Activated naive CD4-positive, alpha-beta T cell treated with anti-CD3 and anti-CD28 coated beads, Interleukin-2, amount 50 U/mL, for 16 hours (primary cell): ENCODE measurements at regions not wholly inside any gene's neighbourhood (a gene's known extent, or its start where the extent isn't known, plus 50 kb on each side); places are given as distances from the start of the nearest gene placed in this dataset.

ENCODE experiments used
- DNase-seq: peaks from one replicate; pipeline ENCODE4 v3.0.0-alpha.2; 2020

DNA sequence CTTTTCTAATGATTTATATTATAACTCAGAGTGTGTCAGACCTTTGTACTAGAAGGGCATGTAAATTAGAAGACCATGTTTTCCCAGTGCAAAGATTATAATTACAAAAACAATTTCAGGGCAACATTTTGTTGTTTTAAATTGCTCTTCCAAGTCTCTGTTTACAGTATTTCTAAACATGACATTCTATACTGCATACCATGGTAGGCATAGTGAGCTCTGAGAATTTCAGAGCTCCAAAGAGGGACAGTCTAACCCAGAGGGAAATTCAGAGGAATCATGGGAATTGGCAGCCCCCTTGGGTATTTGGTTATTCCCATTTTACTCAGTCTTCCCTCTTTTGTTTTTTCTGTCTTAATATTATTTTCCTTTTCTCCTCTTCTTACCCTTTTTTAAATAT is 361.5 kb upstream of the SEMA6D start:
- no peak for DNase-seq

DNA sequence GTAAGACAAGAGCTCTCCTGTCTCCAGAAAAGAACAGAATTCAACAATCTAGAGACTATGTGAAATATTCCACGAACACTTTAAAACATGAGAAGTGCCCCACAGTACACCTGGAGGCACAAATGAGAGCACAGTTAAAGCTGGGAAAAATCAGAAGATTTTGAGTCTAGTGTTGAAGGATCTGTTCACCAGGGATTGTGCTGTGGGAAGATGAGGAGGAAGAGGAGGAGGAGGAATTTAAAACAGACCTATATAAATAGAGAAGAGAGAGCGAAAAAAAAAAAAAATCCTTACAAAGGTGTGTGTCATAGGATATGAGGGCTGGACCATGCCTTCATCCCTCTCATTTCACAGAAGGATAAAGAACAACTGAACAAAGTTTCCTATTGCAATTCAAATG is 361.0 kb upstream of the SEMA6D start:
- DNase-seq = no peak

DNA sequence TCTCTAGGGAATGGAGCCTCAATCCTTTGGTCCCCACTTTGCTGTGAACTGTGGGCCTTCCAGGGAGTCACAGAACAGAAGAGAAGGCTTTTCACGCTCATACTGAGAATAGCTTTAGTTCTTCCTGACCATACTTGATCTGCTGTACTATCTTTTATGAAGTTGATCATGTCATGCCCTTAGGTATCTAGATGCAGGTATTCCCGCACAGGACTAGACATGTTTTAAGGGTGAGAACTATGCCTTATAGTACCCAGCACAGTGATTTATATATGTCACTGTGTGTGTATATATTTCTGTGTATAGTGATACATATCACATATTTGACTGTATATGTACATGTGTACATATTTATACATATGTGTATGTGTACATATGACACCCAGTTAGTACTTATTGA is 358.4 kb upstream of the SEMA6D start:
- DNase-seq = no peak

DNA sequence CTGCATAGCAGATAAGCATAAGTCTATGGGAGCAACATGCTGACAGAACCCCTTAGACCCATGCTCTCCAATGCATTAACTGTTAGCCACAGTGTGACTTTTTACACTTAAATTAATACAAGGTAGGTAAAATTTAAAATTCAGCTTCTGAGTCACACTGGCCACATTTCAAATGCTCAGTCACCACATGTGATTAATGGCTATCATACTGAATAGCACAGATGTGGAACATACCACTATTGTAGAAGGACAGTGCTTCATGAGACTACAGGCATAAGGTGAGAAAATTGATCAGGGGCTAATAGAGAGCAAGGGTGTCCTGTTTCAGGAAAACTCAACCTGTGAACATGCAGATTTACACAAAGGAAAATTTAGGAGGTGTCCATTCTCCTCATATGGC is 357.0 kb upstream of the SEMA6D start:
- DNase-seq = no peak

DNA sequence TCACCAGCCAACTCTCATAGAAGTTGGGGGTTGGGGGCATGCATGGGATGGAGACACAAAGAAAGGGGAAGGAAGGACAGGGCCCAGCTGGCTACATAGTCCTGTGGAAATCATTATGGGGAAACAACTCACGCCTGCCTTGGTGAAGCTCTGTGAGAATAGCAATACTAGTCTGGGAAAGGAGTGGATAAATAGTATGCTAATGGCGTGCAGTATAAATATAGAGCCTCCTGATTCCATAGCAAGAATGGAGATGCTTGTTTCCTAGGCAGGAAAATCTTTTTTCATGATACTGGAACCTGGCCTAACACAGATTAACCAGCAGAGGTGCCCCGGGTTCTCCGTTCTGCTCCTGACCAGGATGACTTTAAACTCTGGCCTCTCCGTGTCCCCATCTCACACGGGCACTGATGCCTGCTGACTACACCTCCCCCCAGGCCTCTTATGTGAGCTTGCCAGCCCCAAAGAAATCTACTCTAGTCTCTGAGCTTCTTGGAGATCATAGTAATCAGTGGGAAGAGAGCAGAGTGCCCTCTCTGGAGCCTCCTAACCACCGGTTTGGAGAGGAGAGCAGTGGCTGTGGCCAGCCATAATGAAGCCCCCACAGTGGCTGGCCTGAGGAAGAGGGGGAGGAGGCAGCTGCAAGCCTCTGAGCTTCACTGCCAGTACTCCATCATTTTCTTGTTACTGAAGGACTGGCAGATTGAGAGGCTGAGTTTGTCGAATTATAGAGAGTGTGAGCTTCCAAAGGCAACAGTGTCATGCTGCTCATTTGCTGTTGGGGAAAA is 355.0 kb upstream of the SEMA6D start:
- no peak for DNase-seq

DNA sequence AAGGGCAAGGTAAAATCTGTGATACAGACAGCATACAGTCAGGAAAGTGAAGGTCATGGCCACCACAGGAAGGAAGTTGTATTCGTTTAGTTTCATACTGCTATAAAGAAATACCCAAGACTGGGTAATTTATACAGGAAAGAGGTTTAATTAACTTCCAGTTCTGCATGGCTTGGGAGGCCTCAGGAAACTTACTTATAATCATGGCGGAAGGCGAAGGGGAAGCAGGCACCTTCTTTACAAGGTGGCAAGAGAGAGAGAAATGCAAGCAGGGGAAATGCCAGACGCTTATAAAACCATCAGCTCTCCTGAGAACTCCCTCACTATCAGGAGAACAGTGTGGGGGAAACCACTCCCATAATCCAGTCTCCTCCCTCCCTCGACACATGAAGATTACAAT is 353.7 kb upstream of the SEMA6D start:
- DNase-seq = no peak

DNA sequence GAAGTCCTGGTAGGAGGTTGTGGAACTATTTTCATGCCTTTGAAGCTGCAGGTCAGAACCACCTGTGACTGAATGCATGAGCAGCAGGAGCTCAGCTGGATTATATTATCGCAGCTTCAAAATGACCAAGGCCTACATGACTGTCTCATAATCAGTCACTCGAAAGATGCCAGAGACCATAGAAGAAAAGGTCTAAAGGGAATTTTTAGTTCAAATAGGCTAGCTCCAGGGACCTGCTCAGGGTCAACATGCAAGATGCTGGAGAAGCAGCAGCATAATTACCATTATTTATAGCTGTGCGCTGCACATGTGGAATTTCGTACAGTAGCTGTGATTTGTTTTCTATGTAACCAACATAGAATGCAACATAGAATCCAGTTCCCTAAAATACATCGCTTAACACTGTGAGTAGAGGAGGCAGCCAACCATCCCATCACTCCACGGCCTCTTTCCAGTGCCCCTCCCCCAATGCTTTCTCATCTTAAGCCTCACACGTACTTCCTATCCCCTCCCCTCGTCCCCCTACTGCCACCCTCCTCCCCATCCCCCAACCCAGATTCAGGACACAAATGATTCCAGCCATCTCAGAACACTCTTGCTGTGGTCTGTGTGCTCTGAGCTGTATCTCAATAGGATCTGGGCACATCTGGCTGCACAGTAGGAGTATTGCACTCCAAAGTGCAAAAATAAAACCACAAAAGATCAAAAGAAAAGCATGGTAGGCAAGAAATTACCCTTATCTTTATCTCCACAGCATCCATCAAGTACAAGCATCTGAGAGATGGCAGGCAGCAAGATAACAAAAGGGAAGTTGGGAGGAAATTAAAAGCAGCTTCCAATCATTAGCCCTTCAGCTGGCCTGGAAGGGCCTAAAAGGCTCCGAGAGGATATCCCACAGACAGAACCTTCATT is 352.8 kb upstream of the SEMA6D start:
- DNase-seq = no peak

DNA sequence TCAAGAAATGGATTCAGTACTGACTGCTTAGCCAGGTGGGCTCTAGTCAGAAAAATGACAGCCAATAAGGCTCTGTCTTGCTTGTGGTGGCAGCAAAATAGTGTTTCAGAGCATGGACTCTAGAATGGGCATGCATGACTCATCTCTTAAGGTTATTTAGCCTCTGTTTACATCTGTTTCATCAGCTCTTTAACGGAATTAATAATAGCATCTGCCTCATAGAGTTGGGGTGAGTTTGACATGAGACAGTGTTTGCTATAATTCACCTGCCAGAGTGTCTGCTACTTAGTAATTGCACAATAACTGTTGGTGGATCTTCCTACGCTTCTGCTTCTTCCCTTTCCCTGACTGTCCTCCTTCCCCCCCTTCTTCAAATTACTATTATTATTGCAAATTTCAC is 350.4 kb upstream of the SEMA6D start:
- DNase-seq = no peak

DNA sequence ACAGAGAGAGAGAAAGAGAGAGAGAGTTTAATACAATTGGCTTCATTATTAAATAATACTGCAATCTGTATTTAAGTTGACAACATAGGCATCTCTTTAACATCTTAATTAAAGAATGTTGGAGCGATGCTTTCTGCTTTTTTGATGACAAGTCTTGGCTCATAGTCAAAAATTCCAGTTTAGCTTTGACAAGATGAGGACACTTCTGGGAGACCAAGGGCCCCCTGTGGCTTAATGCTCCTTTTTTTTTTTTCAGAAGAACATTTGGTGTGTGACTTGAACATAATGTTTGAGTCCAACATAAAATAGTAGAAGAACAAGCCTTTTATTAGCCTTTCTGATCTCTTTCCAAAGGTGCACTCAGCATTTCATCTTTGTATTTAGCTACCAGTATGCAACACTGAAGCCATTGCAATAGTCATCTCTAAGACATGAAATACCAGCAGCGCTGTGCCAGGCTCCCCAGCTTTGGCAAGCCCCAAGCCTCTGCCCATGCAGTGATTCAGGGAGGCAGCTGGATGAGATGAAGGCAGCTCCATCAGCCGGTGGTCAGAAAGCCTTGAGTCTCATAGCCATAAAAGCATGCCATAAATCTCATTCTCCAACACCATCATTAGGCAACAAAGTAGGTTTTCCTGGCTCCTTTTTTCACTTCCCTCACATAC is 349.4 kb upstream of the SEMA6D start:
- no peak for DNase-seq

DNA sequence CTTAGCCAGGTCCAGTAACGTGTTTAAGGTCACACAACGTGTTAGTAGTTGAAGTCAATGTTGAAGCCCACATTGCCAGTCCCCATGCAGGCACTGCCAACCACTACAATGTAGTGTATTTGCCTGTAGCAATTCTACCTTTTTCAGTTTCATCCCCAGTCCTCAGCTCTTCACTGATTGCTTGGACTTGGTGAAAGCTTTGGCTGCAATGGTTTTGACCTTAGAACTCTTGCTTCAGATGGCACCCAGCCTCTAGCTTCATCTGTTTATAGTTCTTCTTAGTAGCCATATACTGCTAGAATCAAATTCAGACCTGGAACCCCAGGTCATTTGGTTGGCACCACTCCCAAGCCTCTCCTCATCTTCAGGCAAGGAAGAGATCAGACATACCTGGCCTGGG is 345.4 kb upstream of the SEMA6D start:
- no peak for DNase-seq

DNA sequence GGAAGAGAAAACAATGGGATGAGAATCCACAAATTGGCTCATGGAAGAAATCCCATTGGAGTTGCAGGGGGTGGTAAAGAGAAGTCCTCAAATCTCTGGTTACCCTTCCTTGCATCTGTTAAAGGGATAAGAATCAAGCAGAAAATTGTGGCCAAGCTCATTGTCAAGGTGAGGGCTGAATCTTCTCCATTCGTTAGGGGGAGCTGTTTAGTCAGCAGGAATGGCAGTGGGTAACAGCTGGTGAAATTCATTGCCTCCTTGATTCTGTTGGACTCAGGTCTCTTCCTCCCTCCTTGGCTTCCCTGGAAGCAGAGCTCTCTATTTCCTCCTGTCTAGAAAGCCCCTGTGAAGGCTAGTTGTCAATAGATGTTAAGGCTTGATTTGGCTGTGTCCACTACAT is 343.1 kb upstream of the SEMA6D start:
- DNase-seq = no peak

DNA sequence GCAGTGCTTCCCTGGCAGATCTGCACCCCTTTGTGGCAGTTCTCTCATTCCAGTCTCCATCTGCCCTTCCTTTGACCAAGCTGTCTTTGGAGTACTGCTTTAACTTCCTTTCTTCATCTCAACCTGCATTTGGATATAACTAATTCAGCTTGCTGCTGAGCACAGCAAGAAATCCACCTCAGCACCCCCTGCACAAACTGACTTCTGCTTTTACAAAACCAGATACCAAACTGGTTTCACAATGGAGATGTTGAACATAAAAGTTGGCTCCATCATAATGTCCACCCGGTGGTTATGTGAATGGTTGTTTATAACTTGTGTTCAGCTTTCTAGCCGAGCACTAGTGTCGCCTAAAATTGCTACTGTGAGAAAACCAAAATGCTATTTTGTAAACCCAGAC is 341.1 kb upstream of the SEMA6D start:
- no peak for DNase-seq

DNA sequence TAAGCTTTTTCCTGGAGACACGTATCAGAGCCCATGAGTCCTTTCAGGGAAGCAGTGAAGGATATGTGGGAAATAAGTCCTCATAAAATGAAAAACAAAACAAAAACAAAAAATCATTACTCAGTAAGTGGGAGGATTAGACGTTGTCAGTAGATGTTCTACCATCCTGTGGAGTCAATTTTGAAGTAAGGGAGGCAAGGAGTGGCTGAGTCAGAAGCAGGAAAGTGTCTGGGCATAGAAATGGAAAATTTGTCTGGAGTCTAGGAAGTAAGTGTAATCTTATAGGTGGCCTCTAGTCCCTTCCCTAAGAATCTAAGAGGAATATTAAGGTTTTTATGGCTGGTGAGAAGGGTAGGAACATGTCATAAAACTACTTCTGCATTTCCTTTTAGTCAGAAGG is 339.8 kb upstream of the SEMA6D start:
- no peak for DNase-seq

DNA sequence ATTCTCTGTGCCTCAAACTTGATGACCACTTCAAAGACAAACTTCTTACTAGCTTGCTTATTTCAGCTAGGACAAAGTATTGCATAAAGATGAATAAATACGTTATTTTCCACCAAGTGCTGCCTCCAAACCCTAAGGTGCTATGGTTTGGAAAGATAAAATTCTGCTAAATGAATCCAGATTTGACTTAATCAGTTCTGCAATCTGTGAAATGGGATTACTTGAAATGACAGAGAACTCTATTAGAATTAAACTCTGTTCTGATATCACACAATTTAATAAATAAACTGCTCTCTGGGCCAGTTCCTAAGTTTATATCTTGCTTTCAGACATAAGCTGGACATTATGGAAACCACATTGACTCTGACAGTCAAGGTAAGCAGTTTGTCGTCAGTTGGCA is 338.8 kb upstream of the SEMA6D start:
- no peak for DNase-seq

DNA sequence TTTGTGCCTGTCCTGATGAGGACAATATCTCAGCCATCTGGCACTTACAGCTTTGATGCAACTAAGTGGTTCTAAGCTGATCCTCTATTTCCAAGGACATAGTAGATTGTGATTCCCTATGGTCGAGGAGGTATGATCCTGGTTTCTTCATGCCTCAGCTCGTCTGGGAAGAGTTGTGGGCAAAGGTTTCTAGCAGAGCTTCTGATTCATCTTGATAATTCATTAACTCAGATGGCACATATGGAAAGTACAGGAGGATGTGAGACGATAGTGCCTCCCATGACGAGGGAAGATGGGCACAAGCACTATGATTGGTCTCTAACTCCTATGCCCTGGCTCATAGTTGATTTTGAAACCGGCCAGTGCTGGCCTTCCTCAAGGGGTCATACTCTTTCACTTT is 334.2 kb upstream of the SEMA6D start:
- no peak for DNase-seq

DNA sequence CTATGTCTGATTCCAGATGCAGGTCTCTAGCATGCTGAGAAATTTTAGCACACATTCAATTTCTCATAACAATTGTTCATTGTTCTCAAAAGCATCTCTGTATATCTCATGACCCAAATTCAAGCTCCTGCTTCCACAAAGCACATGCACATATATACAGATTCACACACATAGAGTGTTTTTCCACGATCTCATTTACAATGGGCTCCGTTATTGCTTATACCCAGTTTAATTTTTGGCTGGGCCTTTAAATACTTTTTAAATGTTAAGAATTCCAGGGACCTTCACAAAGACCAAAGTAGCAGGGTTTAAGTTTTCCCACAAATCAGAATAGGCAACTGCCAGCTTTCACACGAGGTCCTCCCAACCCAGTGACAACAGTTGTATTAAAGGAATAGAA is 333.5 kb upstream of the SEMA6D start:
- DNase-seq = no peak

DNA sequence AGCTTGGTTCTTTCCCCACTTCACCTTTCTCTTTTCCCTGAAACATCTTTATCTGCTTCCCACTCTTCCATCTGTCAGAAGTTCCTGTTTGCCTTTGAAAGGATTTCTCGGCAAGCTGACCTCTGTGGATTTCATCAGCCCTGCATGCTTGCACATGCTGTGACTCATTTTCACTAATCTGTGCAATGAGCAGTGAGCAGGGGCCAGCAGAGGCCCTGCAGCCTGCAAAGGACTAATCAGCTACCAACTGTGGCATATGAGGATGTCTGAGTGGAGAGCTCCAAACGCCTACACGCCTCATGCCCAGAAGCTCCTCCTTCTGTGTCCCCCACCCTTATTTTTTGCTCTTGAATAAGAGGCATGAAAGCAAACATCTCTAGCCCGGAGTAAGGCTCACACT is 333.0 kb upstream of the SEMA6D start:
- no peak for DNase-seq

DNA sequence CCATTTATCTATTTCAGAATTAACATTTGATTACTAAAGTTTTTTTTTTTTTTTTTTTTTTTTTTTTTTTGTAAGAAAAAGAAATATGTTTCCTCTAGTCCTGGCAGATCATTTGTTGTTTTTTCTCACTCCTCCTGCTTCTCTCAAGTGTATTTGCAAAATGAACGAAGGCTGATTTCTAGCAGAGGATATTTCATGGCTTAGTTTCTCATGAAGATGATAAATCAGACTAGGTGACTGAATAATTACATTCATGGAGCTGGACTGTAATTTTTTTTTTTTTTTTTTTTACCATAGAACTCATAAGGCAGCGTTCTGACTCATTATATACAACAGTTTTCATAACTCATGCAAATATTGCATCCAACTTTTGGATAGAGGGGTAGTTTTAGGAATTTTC is 332.5 kb upstream of the SEMA6D start:
- DNase-seq = no peak

DNA sequence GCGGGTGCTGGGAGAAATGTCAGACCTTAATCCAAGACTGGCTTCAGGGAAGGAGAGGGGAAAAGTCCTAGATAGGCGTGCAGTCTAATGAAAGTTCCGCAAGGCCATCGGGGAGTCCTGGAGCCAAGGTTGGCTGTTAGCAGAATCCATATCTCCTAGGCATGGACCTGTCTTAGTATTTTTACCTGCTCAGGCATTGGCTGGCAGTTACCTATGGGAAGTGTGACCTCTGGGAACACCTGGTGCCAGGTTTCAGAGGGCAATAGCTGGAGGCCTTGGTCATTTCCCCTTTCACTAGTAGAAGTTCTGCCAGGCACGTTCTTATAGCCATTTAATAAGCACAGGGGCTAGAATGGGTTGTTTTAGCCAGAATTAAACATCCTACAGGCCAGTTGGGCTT is 330.8 kb upstream of the SEMA6D start:
- no peak for DNase-seq

DNA sequence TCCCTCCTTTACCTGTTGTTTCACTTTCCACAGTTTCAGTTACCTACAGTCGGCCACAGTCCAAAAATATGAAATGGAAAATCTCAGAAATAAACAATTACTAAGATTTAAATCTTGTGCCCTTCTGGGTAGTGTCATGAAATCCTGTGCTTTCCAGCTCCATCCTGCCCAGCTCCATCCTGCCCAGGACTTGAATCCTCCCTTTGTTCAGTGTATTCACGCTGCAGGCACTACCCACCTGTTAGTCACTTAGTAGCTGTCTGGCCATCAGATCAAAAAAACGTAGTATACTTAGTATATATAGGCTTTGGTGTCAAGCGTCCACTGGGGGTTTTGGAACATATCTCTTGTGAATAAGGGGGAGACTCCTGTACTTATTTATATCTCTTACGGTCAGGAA is 329.0 kb upstream of the SEMA6D start:
- no peak for DNase-seq

DNA sequence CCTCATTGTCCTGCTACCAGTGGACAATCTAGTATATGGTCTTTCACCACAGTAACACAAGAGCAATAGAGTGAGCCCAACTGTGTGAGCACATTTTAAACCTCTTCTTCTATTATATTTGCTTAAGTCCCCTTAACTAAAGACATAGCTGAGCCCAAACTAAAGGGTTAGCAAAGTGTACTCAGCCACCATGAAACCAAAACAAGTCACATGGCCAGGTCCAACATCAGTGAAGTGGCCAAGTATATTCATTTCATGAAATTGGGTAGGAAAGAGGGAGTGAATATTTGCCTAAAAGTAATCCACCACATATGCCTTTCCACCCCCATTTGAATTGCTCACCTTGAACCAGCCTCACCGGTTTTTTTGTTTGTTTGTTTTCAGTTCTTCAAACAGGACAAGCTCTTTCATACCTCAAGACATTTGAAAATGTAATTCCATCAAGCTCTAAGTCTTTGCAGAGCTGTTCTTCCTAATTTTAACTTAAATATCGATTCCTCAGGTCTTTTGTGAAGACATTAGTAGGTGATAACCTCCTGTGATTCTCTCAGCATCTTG is 327.0 kb upstream of the SEMA6D start:
- DNase-seq = no peak

DNA sequence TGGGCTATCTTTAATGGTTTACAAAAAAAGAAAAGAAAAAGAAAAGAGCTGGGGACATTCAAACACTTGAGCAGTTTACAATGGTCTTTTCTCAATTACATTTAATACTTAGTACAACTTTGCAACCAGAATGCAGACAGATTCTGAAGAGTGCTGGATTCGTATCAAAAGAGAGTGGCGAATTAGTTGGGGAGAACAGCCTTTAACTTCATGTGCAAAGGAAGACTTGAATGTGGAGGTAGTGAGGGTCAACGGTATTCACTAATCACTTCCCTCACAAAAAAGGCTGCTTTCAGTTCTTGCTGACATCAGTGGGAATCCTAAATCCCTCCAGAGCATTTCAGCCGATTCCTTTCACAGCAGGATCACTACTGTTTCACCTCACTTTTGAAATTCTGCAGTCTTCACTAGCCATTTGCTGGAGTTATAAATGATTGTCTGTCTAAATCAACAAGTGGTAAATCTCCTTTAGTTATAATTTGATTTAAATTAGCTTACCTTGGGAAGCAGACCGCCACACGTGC is 323.0 kb upstream of the SEMA6D start:
- no peak for DNase-seq

DNA sequence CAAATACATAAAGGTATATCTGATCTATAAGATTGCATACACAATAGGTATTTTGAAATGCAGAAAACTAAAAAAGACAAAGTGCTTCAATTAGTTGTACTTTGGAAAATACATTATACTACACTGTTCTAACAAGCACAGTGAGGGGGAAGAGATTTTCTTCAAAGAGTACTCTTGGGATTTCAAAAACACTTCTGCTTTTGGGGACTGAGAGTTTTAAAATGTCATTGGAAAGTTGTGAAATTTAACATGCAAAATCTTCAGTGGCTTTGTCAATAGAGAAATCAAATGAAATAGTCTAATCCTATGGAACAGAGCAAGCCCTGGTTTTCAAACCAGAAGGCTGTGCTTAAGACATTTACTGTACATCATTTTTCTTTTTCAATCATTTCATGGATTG is 322.2 kb upstream of the SEMA6D start:
- no peak for DNase-seq
